Fibroblast of pulmonary artery (primary cell): ENCODE measurements at regions not wholly inside any gene's neighbourhood (a gene's known extent, or its start where the extent isn't known, plus 50 kb on each side); places are given as distances from the start of the nearest gene placed in this dataset.
"Not testable (repeated sequence)": the region's sequence is repeated elsewhere in the genome, so short reads cannot be mapped to it uniquely, and the experiment has no call there.

Experiments used
- DNase-seq: peaks from one replicate; pipeline ENCODE4 v3.0.0-alpha.2; 2010; ENCODE audit warnings: low read depth
- H3K4me3 ChIP-seq: replicated peaks from 2 replicates; pipeline ENCODE4 v1.5.1; 2011; ENCODE audit warnings: low read depth, mild to moderate bottlenecking, control low read depth, low read length, moderate library complexity
- TF ChIP-seq, protein P1 (sequence below): IDR thresholded peaks from 2 replicates; pipeline ENCODE4 v1.5.1; 2011; ENCODE audit warnings: mild to moderate bottlenecking, control low read depth, low read length, inconsistent platforms; ENCODE audit errors: missing control alignments

DNA sequence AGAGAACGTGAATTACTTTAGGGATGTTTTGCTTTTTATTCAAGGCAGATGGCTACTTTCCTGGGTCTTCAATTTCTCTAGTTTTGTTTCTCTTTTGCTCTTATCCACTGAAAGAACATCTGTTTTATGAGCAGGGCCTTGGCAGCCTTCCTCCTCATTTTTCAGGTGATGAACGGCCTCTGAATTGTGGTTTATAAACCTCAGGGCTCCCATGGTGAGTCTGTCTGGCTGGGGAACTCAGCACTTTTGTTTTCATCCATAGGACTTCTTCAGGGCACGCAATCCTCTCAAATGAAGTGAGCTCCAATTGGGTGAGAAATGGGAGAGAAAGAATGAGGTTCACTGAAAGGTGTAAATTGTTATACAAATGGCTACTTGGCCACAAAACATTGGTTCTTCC lies 186.4 kb upstream of the ERCC4 start:
- no peak for DNase-seq
- TF ChIP-seq, protein P1, sequence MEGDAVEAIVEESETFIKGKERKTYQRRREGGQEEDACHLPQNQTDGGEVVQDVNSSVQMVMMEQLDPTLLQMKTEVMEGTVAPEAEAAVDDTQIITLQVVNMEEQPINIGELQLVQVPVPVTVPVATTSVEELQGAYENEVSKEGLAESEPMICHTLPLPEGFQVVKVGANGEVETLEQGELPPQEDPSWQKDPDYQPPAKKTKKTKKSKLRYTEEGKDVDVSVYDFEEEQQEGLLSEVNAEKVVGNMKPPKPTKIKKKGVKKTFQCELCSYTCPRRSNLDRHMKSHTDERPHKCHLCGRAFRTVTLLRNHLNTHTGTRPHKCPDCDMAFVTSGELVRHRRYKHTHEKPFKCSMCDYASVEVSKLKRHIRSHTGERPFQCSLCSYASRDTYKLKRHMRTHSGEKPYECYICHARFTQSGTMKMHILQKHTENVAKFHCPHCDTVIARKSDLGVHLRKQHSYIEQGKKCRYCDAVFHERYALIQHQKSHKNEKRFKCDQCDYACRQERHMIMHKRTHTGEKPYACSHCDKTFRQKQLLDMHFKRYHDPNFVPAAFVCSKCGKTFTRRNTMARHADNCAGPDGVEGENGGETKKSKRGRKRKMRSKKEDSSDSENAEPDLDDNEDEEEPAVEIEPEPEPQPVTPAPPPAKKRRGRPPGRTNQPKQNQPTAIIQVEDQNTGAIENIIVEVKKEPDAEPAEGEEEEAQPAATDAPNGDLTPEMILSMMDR: no peak
- H3K4me3 ChIP-seq: no peak overlapping the region

DNA sequence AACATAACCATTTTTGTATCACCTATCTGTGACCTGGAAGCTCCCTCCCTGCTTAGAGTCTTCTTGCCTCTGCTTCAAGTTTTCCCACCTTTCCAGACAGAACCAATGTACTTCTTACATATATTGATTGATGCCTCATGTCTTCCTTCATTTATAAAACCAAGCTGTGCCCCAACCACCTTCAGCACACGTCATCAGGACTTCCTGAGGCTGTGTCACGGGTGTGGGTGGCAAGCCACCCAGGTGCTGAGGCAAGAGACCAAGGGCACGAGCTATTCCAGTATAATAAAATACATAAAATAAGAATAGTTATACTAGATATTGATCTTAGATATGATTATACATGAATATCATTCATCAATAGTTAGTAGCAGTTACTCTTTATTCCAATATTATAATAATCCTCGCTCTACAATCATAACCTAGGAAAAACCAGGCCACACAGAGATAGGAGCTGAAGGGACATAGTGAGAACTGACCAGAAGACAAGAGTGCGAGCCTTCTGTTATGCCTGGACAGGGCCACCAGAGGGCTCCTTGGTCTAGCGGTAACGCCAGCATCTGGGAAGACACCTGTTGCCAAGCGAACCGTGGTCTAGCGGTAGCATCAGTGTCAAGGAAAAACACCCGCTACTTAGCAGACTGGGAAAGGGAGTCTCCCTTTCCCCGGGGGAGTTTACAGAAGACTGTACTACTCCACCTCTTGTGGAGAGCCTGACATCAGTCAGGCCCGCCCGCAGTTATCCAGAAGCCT lies 180.2 kb upstream of the ERCC4 start:
- H3K4me3 ChIP-seq, DNase-seq: not testable (repeated sequence)

DNA sequence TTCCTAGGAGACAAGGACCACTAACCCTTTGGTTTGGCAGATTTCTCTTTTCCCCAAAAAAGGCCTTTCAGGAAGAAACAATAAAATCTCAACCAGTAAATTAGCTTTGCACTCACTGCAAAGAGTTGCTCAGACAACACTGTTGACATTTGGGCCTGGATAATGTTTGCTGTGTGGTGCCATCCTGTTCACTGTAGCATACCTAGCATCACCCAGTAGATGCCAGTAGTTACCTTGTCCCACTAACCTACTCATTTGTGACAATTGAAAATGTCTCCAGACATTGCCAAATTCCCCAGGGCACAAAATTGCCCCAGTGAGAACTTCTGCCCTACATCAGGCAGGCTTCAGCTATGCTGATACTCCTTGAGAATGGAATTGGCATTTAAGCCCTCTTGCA lies 177.0 kb upstream of the ERCC4 start:
- H3K4me3 ChIP-seq: no peak overlapping the region
- DNase-seq: no peak
- TF ChIP-seq, protein P1: no peak

DNA sequence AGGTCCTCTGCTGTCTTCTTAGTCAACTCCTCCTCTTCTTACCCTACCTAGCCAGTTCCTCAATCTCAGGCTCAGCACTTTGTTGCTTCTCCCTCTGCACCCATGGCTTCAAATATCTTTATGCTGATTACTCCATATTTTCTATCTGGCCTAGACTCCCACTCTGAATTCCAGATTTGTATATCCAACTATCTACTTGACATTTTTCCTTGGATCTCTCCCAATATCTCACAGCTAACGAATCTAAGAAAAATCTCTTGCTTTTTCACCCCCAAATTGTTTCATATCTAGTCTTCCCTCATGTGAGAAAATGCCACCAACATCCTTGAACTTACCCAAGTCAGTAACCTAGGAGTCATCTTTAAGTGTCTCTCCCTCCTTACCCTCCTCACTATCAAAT lies 176.4 kb upstream of the ERCC4 start:
- H3K4me3 ChIP-seq: no peak overlapping the region
- DNase-seq: no peak
- TF ChIP-seq, protein P1: no peak

DNA sequence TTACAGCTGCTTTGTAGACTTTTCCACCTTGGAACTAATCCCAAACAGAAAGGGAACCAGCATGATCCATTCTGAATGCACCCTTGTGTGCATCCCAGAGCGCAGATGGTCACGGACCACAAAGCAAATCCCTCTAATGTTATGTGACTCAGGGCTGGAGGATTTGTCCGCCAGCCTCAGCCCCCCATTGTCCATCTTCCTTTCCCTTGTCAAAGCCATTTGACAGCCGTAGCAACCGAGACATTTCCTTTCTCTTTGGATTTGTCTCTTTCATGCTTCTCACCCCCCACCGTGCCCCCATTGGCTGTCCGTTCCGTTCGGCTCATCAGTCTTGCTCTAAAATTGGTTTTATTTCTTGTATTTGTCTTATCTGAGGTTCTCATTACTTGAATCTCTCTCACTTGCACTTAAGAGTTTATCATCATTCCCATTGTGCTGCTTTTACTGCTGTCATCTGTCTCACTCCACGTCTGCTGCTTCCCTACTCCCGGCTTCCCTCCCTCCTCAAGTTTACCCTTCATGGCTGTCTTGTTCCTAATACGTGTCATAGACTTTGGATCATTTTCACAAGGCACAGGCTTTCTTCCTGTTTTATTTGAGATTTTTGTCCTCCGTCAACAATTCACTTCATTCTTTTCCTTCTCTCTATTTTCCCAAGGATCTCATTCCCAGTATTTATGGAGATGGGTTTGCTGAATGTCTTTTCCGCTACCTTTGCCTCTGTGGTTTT lies 163.4 kb upstream of the ERCC4 start:
- H3K4me3 ChIP-seq: no peak overlapping the region
- TF ChIP-seq, protein P1: no peak
- no peak for DNase-seq

DNA sequence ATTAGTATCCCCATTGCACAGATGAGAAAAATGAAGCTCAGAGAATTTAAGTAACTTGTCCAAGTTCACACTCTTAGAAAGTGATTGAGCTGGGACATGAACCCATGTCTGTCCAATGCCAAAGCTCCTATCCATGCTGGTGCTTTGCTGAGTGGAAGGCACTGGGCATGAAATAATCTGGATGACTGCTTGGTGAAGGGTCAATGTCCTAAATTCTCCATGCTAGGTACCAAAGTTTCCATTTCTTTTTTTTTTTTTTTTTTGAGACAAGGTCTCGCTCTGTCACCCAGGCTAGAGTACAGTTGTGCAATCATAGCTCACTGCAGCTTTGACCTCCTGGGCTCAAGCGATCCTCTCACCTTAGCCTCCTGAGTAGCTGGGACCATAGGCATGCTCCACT lies 153.6 kb upstream of the ERCC4 start:
- H3K4me3 ChIP-seq: no peak overlapping the region
- no peak for DNase-seq
- TF ChIP-seq, protein P1: no peak

DNA sequence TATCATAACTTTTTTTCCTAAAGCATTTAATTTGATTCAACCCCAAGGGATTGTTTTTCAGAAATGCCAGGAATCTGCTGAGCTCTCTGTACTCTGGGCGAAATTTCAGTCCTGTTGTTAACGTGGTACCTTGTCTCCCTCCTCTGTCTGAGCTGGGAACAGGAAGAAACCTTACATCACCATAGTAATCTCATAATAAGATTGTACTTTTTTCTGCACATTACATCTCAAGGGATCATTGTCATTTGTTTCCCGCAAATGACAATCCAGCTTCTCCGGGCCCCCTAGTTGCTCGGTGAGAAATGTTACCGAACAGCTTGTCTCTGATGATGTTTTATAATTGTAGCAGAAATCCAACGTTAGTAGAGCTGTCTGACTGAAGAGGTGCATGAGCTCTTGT lies 152.7 kb upstream of the ERCC4 start:
- H3K4me3 ChIP-seq: no peak overlapping the region
- DNase-seq: no peak
- TF ChIP-seq, protein P1: no peak
